ENCODE measurements at regions not wholly inside any gene's neighbourhood (a gene's known extent, or its start where the extent isn't known, plus 50 kb on each side); places are given as distances from the start of the nearest gene placed in this dataset.

GRCh38 chr12:60223242-60223641 lies 627.4 kb downstream of the SLC16A7 start:
- no peak for TF ChIP-seq CTCF (IDR thresholded peaks at IDR 0.05)
- TF ChIP-seq POLR2A (IDR thresholded peaks at IDR 0.05) = no peak
